ENCODE measurements at regions not wholly inside any gene's neighbourhood (a gene's known extent, or its start where the extent isn't known, plus 50 kb on each side); places are given as distances from the start of the nearest gene placed in this dataset.

- TF ChIP-seq EZH2phosphoT487 (IDR thresholded peaks at IDR 0.05; ENCODE audit: insufficient read depth, low read depth): no peak
- no peak for TF ChIP-seq EZH2 (IDR thresholded peaks at IDR 0.05; ENCODE audit: insufficient read depth, poor library complexity, severe bottlenecking)
These were observed 464.8 kb upstream of the DDX18 start for GRCh38 chr2:117349687-117350086.
